ENCODE measurements at regions not wholly inside any gene's neighbourhood (a gene's known extent, or its start where the extent isn't known, plus 50 kb on each side); places are given as distances from the start of the nearest gene placed in this dataset.

- DNase-seq (ENCODE audit: low read depth): no peak
Observed at GRCh38 chr20:24181151-24181550, 192.6 kb upstream of the GGTLC1 start.

- no peak for DNase-seq (ENCODE audit: low read depth)
Observed at GRCh38 chr20:24169256-24169655, 180.7 kb upstream of the GGTLC1 start.

DNA sequence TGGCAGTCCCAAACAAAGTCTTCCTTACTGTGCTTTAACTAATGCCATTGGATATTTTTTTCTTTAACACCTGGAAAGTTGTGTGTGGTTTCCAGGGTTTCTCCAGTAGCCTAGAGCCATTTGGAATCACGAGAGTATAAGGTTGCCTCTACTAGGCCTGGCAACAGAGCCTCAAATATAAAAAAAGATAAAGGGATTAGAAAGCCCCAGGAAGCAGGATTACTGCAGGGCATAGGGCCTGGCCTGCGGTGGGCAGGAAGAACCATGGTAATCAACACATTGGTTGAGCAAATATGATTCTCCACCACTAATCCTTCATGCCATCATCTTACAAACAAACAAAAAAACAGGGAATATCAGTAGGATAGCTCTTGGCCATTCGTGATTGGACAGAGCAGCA is 177.8 kb upstream of the GGTLC1 start:
- no peak for DNase-seq (ENCODE audit: low read depth)

- DNase-seq (ENCODE audit: low read depth): no peak
Observed at GRCh38 chr20:24166123-24166381, 177.5 kb upstream of the GGTLC1 start.

GRCh38 chr20:24165301-24166122 is 176.9 kb upstream of the GGTLC1 start:
- no peak for DNase-seq (ENCODE audit: low read depth)

DNA sequence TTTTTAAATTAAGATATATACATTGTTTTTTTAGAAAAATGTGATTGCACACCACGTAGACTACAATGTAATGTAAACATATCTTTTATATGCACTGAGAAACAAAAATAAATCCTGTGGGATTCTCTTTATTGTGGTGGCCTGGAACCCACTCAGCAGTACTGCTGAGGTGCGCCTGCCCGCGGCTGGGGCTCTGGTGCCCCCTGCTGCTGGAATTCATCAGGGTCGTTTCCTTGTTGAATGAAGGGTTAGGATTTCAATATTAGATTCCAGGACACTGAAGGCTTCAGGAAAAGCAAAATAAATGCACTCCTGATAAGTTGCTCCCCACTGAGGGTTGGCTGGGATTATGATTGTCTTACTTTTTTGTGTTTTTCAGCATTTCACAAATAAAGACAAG is 175.8 kb upstream of the GGTLC1 start:
- no peak for DNase-seq (ENCODE audit: low read depth)

- peak; percentile 3 for DNase-seq (ENCODE audit: low read depth)
Observed at GRCh38 chr20:24163506-24163905, 174.9 kb upstream of the GGTLC1 start.

DNA sequence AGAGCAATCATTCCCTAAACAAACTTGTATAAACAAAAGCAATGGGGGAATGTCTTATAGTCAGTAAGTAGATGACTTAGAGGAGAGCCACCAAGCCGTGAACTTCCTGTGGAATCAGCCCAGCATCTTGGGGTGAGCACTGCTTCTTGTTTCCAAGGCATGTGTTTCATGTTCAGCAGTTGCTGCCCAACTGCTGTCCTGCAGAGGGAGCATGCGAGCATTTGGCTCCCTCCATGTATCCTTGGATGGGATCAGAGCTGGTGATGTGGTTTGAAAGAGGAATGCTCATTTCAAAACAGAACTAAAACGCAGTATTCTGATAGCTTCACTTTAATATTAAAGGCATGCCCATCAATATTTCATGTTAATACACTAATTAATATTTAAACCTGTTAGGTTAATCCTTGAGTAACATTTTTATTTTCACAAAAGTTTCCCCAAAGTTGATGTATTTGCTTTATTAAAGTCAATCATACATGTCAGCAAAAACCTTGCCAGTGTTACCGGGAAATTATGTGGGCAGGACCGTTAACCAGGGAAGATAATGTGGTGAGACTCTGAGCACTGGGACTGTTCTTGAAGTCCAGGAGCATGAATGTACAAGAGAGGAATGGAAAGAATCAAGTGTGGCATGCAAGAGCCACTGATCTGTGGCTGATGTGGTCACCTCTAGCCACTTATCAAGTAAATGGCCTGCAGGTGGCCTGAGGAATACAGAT is 172.1 kb upstream of the GGTLC1 start:
- peak; percentile 54 for DNase-seq (ENCODE audit: low read depth)

DNA sequence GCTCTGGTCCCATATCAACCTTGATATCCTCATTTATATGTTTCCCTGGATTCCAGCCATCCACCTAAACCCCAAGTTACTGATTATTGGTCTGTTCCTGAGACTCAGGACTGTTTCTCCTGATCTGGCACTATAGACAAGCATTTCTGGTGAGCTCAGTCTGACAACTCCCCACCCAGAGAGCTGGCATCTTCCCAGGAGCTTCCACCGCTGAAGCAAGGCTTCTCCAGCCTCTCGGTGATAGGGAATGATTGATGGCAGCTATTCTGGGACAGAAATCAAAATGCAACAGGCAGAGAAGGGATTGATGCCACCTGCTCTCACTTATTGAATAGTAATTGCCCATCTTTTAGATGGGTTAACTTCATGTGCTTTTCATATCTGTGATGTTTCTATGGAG is 169.7 kb upstream of the GGTLC1 start:
- no peak for DNase-seq (ENCODE audit: low read depth)

DNA sequence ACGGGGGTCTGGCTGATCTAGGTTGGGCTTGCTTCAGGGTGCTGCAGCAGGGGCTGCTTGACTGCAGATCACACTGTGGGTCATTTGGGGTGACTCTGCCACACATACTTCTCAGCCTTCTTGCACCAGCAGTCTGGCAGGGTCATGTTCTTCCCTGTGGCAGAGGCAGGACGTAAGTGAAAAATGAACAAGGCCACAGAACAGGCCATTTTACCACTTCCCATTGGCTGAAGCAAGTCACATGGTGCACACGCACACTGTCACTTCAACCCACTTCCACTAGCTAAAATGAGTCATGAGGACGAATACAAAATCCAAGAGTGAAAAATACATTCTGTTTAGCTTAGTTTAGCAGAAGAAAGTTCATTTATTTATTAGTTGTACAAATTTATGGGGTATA is 168.6 kb upstream of the GGTLC1 start:
- no peak for DNase-seq (ENCODE audit: low read depth)

DNA sequence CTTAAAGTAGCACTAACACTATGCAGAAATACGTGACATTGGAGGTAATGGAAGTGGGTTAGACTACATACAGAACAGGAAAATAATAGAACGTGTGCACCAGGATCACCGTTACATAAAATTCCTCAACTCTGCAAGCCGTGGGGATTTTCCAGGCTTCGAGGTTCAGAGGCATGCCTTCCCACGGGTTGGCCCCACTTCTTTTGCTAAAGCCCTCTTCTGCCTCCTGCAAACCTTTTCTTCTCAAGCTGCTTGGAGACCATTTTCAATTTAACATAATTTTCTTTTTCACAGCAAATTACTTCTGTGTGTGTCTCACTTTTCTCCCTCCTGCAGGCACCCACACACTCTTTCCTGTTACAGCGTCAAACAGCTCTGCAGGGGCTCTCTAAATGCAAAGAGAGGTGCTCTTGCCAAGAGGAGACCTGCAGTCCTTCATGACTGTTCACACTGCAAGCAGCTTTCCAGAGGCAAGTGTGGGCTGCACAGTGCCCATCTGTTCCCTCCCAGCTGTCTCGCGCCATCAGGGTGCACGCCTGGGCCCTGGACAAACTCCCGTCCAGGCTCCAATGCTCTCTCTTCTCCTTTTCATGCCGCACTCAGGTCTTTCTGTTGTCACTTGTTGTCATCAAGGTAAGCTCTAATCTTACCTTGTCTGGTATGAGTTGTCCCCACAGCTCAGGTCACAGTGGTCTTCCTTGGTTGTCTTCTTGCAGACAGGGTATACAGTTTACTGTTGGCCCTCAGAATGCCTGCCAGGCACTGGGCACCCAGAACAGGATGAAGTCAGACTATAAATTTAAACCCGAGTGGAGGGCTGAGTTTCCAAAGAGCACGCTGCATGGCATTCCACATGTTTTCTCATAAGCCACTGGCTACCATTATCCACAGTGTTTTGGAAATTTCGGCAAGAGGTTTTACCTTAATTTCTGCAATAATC is 164.8 kb upstream of the GGTLC1 start:
- DNase-seq (ENCODE audit: low read depth): no peak

- DNase-seq (ENCODE audit: low read depth): no peak
Observed at GRCh38 chr20:24151621-24152294, 163.2 kb upstream of the GGTLC1 start.

DNA sequence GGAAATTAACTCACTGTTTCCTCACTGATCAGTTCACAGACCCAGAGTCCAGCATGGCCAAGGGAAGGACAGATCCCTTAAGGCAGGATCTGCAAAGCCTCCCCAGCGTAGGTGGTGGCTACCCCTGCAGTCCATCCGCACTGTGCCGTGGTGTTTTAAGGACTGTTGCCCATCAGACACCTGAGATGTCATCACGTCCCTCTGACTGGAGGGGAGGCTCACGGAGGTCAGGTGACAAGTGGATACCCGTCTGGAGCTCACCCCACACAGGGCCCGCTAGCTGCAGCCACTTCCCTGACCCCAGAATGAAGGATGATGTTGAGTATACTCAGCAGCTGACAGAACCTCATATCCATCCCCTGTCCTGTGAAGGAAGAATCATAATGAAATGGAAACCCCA is 161.8 kb upstream of the GGTLC1 start:
- DNase-seq (ENCODE audit: low read depth): no peak

GRCh38 chr20:24149881-24150307 is 161.3 kb upstream of the GGTLC1 start:
- no peak for DNase-seq (ENCODE audit: low read depth)

DNA sequence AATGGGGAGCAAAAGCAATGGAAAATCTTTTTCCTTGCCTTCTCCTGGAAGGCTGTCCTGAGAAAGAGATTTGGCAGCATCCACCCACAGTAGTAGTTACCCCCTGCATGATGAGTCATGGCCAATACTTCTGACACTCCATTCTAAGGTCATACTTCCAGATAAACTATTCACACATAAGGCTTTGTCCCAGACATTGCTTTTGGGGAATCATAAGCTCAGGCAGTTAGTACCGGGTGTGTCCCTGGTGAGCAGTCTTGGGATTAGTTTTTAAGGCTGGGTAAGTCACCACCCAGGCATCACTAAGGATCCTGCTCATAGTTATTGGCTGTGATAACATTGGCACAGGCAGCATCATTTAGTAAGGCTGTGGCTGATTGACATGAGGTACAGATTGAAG is 160.6 kb upstream of the GGTLC1 start:
- DNase-seq (ENCODE audit: low read depth): no peak

GRCh38 chr20:24148372-24148771 is 159.8 kb upstream of the GGTLC1 start:
- DNase-seq (ENCODE audit: low read depth): no peak

- DNase-seq (ENCODE audit: low read depth): no peak
Observed at GRCh38 chr20:24147961-24148360, 159.4 kb upstream of the GGTLC1 start.

DNA sequence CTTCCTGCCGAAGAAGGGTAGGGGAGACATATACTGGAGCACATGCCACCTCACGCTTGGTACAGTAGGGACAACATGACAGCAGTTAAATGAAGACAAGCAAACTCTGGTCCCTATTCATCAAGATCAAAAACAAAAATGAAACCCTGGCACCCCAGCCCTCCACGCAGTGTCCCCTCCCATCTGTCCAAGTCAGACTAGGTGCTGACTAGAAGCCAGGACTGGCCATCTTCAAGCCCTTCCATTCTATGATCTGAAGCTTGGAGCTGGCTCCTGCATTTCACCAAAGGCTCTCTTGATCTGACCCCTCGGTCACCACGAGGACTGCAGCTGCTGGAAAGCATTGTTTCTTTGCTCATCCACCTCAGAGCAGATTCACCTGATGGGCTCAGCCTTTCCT is 158.9 kb upstream of the GGTLC1 start:
- DNase-seq (ENCODE audit: low read depth): no peak

GRCh38 chr20:24146231-24146634 is 157.7 kb upstream of the GGTLC1 start:
- DNase-seq (ENCODE audit: low read depth): peak; percentile 2

DNA sequence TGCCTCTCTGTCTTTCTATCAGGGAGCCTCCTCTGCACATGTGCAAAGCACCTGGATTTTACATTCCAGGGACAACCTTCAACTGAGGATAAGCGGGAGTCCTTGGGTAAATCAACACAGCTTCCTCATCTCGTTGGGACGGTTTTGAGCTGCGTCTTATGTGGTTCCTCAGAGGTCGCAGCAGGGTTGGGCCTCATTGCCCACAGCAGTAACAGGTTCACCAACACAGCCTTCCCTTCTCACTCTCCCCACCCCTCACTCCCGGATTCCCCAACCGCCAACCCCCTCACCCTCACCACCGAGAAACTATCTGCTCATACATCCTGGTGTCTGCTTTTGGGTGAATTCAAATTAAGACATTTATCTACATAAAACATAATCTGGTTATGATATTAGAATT is 155.8 kb upstream of the GGTLC1 start:
- no peak for DNase-seq (ENCODE audit: low read depth)

DNA sequence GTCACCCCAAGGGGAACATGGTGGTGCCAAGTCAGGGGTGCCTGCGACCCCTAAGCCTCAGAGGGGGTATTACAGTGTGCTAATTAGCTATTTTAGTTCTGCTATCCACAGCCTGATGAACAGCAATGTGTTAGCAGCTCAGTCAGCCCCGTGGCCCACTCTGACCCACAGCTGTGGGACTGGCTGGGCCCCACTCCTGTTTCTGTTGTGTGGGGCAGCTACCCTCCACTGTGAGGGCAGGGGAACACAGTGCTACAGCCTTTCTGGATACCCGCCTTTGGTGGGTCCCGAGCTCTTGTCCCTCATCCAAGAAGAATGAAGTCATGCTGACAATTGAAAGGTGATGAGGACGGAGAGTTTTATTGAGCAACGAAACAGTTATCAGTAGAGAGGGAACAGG is 152.5 kb upstream of the GGTLC1 start:
- DNase-seq (ENCODE audit: low read depth): no peak

GRCh38 chr20:24139846-24140245 is 151.3 kb upstream of the GGTLC1 start:
- DNase-seq (ENCODE audit: low read depth): no peak
